SK-N-SH (cell line): ENCODE measurements at regions not wholly inside any gene's neighbourhood (a gene's known extent, or its start where the extent isn't known, plus 50 kb on each side); places are given as distances from the start of the nearest gene placed in this dataset.

Experiments
- CTCF ChIA-PET: fragments of 300-600, 350-600 bp; formaldehyde crosslinking; extraction: SDS; loops from one replicate; lab custom pipeline; 2021; lab: Yijun Ruan, JAX
- POLR2A ChIA-PET: fragments of 350-600 bp; sonication (Branson Sonifier 250); formaldehyde crosslinking; extraction: SDS; loops from one replicate; lab custom pipeline; 2020; ENCODE audit warnings: antibody characterized with exemption, inconsistent platforms; lab: Yijun Ruan, JAX
- DNase-seq: peaks from one replicate; pipeline ENCODE4 v3.0.0; 2012
- H2AFZ ChIP-seq: fragments of 200-600 bp; sonication (generic); 2 replicates; pipeline ENCODE4 v1.8.1; 2016; ENCODE audit warnings: antibody characterized with exemption, mild to moderate bottlenecking, low read depth
- H3F3A ChIP-seq: fragments of 200-600 bp; sonication (generic); replicated peaks from 2 replicates; pipeline ENCODE3; 2016; ENCODE audit warnings: antibody characterized with exemption, mild to moderate bottlenecking; ENCODE audit not compliant: insufficient read depth
- H3K27ac ChIP-seq, 2 experiments: fragments of 200-500 bp in 1 of 2; fragments of 200-600 bp in 1 of 2; sonication (Bioruptor generic) in 1 of 2; sonication (generic), shearing (Covaris generic) in 1 of 2; 2 replicates each; pipeline versions ENCODE4 v1.5.1 to v1.6.1; 2014 to 2016; ENCODE audit warnings: low read depth in 2 of 2, inconsistent platforms in 1 of 2, low read length in 1 of 2, mild to moderate bottlenecking in 1 of 2, mixed read lengths in 1 of 2
- H3K27me3 ChIP-seq: fragments of 200-600 bp; sonication (generic), shearing (Covaris generic); 2 replicates; pipeline ENCODE4 v1.6.1; 2016; ENCODE audit warnings: mixed run types; ENCODE audit not compliant: insufficient read depth
- H3K36me3 ChIP-seq, 2 experiments: fragments of 200-500 bp in 1 of 2; fragments of 200-600 bp in 1 of 2; sonication (Bioruptor generic) in 1 of 2; sonication (generic) in 1 of 2; replicated peaks in 1 of 2; 2 replicates each; pipeline versions ENCODE3 to v1.5.1; 2014 to 2016; ENCODE audit warnings: low read length in 1 of 2, mild to moderate bottlenecking in 1 of 2; ENCODE audit not compliant: insufficient read depth in 2 of 2, control insufficient read depth in 1 of 2
- H3K4me1 ChIP-seq, 2 experiments: fragments of 200-500 bp in 1 of 2; fragments of 200-600 bp in 1 of 2; sonication (Bioruptor generic) in 1 of 2; sonication (generic), shearing (Covaris generic) in 1 of 2; 2 replicates each; pipeline versions ENCODE4 v1.5.1 to v1.6.1; 2014 to 2016; ENCODE audit warnings: low read depth in 1 of 2, low read length in 1 of 2, mixed run types in 1 of 2; ENCODE audit not compliant: insufficient read depth in 2 of 2, control insufficient read depth in 1 of 2
- H3K4me2 ChIP-seq: fragments of 200-600 bp; sonication (generic), shearing (Covaris generic); 2 replicates; pipeline ENCODE4 v1.6.1; 2017; ENCODE audit warnings: mixed run types
- H3K4me3 ChIP-seq, 2 experiments: fragments of 200-500 bp in 1 of 2; fragments of 200-600 bp in 1 of 2; sonication (Bioruptor generic) in 1 of 2; sonication (generic), shearing (Covaris generic) in 1 of 2; 2 replicates each; pipeline versions ENCODE4 v1.5.1 to v1.8.1; 2014 to 2016; ENCODE audit warnings: low read depth in 2 of 2, inconsistent platforms in 1 of 2, low read length in 1 of 2, mild to moderate bottlenecking in 1 of 2, mixed read lengths in 1 of 2, moderate library complexity in 1 of 2
- H3K79me2 ChIP-seq: fragments of 200-600 bp; sonication (generic); 2 replicates; pipeline ENCODE4 v1.8.1; 2017; ENCODE audit warnings: mild to moderate bottlenecking; ENCODE audit not compliant: insufficient read depth
- H3K9ac ChIP-seq: fragments of 200-600 bp; sonication (generic); 2 replicates; pipeline ENCODE4 v1.6.1; 2017; ENCODE audit warnings: mixed run types
- H3K9me2 ChIP-seq: fragments of 200-600 bp; sonication (generic); 2 replicates; pipeline ENCODE4 v1.6.1; 2017; ENCODE audit warnings: mixed run types
- H3K9me3 ChIP-seq: fragments of 200-600 bp; sonication (generic); 2 replicates; pipeline ENCODE4 v1.6.1; 2017; ENCODE audit warnings: mixed run types, mild to moderate bottlenecking, moderate library complexity
- H4K20me1 ChIP-seq: fragments of 200-600 bp; sonication (generic); 2 replicates; pipeline ENCODE4 v1.6.1; 2017; ENCODE audit warnings: mild to moderate bottlenecking, mixed run types; ENCODE audit not compliant: insufficient read depth
- EP300 ChIP-seq, 2 experiments: IDR thresholded peaks; 2 replicates each; pipeline versions ENCODE4 v1.4.0 to v1.6.1; 2012; ENCODE audit warnings: borderline replicate concordance in 1 of 2, low read depth in 1 of 2, low read length in 1 of 2
- FOSL2 ChIP-seq: IDR thresholded peaks from 2 replicates; pipeline ENCODE4 v1.4.0; 2012; ENCODE audit warnings: low read depth, mild to moderate bottlenecking, moderate library complexity, borderline replicate concordance
- JUND ChIP-seq: IDR thresholded peaks from 2 replicates; pipeline ENCODE4 v1.4.0; 2012
- RCOR1 ChIP-seq: fragments of 150-350 bp; IDR thresholded peaks from 2 replicates; pipeline ENCODE4 v1.6.1; 2017; ENCODE audit warnings: antibody characterized with exemption, low read length
- RFX5 ChIP-seq: IDR thresholded peaks from 2 replicates; pipeline ENCODE4 v1.6.1; 2012; ENCODE audit warnings: mild to moderate bottlenecking, improper control_type of control experiment, low read length
- RXRA ChIP-seq: IDR thresholded peaks from 2 replicates; pipeline ENCODE4 v1.4.0; 2012; ENCODE audit warnings: low read depth, mild to moderate bottlenecking, borderline replicate concordance
- SIN3A ChIP-seq: IDR thresholded peaks from 2 replicates; pipeline ENCODE4 v1.6.1; 2012; ENCODE audit warnings: low read depth, mild to moderate bottlenecking, low read length, moderate library complexity, borderline replicate concordance
- TAF1 ChIP-seq: IDR thresholded peaks from 2 replicates; pipeline ENCODE4 v1.6.1; 2012; ENCODE audit warnings: low read depth, mild to moderate bottlenecking, low read length, moderate library complexity, borderline replicate concordance
- WGBS: methylation state at CpG from one replicate; pipeline ENCODE4 v1.1.6; 2017; ENCODE audit warnings: low lambda C conversion rate; 5-methylcytosine and 5-hydroxymethylcytosine counted together
- TF ChIP-seq, protein P1 (sequence below): IDR thresholded peaks from 2 replicates; pipeline ENCODE4 v1.4.0; 2012; ENCODE audit warnings: low read depth, borderline replicate concordance
- TF ChIP-seq, protein P2 (sequence below): IDR thresholded peaks from 2 replicates; pipeline ENCODE4 v1.6.1; 2012; ENCODE audit warnings: mild to moderate bottlenecking, low read depth, low read length, moderate library complexity

DNA sequence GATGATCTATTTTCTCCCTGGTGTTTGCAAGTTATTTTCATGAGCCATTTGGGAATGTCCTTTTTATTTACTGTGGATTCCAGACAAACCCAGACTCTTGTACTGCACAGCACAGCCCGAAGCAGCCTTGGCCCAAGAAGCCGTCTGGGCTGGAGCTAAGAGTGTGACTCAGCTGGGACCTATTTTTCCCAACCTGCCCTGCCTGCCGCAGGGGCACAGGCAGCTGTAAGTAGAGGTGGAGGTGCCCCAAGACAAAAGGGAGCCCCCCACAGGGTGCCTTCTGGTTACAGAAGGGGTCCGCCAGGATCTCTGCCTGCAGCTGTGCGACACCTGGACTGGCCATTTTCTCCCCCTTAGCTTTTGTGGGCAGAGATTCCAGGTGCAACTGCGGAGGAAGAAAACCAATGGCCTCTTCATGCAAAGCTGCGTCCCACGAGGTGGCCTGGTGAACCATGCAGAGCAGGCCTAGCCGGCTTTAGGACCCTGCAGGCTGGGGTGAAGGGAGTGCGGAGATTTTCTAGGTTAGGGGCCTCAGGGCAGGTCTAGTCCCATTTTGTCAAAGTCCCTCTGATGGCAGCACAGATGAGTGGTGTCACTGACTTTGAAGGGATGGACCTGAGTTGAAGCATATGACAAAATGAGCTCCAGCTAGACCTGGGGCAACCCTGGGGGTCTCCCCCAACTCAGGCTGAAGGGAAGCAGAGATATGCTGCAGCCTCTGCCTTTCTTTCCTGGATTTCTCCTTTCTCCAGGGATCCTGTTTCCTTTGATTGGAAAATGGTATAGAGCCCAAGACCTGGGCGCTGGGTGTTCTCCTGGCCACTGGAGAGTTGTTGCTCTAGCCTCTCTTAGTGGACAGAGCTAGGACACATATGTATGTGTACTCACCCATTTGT is 131.2 kb downstream of the KLF13 start:
- CTCF ChIA-PET = interaction anchor here (0.8 to 2.5 kb wide), 3 partner anchors 20 to 657 kb away, joined by 3 to 10 read pairs (median 3); no protein-coding TSS in a partner anchor
- H3K9ac ChIP-seq = no peak overlapping the region

More for the DNA sequence above, 131.2 kb downstream of the KLF13 start:
- Histone ChIP-seq H3K36me3 (no peaks in the 10 kb centered on the region), H4K20me1 (no peaks in the 10 kb centered on the region), H3K79me2 (no peaks in the 10 kb centered on the region), H3K27ac (no peak overlapping the region), H3K9me3 (no peaks in the 10 kb centered on the region), H3K4me1 (no peaks in the 10 kb centered on the region), H2AFZ (no peak overlapping the region), H3K27me3 (no peaks in the 10 kb centered on the region), H3K4me3 (no peak overlapping the region), H3F3A (no peaks in the 10 kb centered on the region), H3K4me2 (no peak overlapping the region; the same call in 1 of the 2 replicates), H3K9me2 (no peaks in the 10 kb centered on the region)
- DNase-seq = no peak
- POLR2A ChIA-PET = no interaction called here
- 38% methylated on average over 8 of the region's 11 CpGs for WGBS
- TF ChIP-seq RCOR1 (no peak), RXRA (no peak), FOSL2 (no peak), EP300 (IDR thresholded peaks at IDR 0.05; ENCODE audit: borderline replicate concordance in 1 of 2, low read depth in 1 of 2, low read length in 1 of 2) (no peak), SIN3A (no peak), RFX5 (no peak), TAF1 (no peak), JUND (no peak)
- TF ChIP-seq, protein P1, sequence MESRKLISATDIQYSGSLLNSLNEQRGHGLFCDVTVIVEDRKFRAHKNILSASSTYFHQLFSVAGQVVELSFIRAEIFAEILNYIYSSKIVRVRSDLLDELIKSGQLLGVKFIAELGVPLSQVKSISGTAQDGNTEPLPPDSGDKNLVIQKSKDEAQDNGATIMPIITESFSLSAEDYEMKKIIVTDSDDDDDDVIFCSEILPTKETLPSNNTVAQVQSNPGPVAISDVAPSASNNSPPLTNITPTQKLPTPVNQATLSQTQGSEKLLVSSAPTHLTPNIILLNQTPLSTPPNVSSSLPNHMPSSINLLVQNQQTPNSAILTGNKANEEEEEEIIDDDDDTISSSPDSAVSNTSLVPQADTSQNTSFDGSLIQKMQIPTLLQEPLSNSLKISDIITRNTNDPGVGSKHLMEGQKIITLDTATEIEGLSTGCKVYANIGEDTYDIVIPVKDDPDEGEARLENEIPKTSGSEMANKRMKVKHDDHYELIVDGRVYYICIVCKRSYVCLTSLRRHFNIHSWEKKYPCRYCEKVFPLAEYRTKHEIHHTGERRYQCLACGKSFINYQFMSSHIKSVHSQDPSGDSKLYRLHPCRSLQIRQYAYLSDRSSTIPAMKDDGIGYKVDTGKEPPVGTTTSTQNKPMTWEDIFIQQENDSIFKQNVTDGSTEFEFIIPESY = no peak
- TF ChIP-seq, protein P2, sequence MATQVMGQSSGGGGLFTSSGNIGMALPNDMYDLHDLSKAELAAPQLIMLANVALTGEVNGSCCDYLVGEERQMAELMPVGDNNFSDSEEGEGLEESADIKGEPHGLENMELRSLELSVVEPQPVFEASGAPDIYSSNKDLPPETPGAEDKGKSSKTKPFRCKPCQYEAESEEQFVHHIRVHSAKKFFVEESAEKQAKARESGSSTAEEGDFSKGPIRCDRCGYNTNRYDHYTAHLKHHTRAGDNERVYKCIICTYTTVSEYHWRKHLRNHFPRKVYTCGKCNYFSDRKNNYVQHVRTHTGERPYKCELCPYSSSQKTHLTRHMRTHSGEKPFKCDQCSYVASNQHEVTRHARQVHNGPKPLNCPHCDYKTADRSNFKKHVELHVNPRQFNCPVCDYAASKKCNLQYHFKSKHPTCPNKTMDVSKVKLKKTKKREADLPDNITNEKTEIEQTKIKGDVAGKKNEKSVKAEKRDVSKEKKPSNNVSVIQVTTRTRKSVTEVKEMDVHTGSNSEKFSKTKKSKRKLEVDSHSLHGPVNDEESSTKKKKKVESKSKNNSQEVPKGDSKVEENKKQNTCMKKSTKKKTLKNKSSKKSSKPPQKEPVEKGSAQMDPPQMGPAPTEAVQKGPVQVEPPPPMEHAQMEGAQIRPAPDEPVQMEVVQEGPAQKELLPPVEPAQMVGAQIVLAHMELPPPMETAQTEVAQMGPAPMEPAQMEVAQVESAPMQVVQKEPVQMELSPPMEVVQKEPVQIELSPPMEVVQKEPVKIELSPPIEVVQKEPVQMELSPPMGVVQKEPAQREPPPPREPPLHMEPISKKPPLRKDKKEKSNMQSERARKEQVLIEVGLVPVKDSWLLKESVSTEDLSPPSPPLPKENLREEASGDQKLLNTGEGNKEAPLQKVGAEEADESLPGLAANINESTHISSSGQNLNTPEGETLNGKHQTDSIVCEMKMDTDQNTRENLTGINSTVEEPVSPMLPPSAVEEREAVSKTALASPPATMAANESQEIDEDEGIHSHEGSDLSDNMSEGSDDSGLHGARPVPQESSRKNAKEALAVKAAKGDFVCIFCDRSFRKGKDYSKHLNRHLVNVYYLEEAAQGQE = no peak
